ENCODE measurements at regions not wholly inside any gene's neighbourhood (a gene's known extent, or its start where the extent isn't known, plus 50 kb on each side); places are given as distances from the start of the nearest gene placed in this dataset.
"Not testable (repeated sequence)": the region's sequence is repeated elsewhere in the genome, so short reads cannot be mapped to it uniquely, and the experiment has no call there.

DNA sequence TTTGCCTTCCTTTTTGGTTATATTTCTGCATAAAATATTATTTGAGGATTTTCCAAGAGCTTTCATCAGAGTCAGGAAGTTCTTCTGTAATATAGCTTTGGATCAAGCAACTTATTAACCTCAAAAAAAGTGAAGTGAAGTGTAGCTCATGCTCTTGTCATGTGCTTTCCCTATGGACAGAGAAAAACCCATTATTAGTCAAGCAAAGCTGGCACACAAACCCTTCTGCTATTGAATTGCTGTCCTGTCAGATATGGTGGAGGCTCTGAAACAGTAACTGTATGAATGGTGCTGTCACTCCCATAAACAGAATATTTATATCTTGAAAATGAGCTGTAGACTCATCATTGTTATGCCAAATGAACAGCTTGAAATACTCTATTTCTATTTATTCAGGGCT lies 1533.3 kb downstream of the RPIA start:
- not testable (repeated sequence) for DNase-seq

DNA sequence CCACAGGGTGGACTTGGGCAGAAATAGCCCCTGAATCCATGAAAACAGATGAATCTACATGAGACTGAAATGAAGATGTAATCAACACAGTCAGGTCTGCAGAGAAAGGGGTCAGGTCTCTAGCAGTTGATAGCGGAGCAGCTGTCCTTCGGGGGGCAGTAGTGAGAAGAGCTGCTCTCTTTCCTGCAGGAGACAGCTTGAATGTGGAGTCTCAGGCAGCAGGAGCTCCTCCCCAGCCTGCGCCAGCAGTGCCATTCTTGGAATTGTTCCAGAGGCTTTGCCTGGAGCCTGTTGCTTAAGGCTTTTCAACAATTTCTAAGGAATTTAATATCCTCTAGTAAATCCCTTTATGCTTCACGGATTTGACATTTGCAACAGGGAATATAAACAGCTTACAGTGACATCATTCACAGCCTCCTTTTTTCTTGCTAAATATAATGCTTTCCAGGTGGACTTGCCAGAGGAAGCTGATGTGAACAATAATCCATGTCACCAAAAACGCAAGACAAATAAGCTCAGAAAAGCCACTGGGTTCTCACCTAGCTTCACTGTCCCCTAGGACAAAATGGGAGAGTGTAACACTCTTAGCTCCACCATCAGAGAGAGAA lies 1535.1 kb downstream of the RPIA start:
- DNase-seq: not testable (repeated sequence)

DNA sequence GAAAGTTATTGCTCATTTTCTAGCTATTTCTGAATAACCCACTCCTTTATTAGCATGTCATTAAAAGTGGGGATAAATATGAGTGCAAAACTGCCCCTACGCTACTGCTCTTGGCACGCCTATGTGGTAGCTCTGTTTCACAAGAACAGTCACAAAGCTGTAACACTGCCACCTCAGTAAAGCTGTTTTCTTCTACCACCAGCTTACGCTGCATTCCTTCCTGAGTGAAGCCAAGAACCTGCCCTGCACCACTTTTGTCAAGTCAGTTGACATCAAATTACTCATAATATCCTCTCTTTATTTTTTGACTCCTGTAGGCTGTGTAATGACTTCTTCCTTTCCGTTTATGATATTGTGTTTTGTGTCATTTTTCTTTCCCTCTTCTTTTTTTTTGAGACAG lies 1539.7 kb downstream of the RPIA start:
- not testable (repeated sequence) for DNase-seq

DNA sequence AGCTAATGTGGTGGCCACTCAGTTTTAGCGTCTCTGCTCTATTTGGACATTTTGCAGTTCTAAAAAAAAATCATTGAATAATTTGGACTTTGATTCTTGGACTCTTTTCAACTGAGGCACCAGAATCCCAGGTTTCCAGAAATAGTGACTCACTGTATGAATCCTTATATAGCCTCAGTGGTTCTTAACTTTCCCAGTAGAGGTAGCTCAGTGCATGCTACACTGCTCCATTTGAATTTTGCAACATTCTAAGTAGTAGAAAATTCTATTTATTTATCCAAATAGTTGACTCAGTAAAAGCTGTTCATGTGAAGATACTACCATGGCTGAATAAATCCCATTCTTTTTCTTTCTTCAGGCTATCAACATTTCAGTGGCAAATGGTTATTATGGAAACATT lies 1544.0 kb downstream of the RPIA start:
- DNase-seq: not testable (repeated sequence)

DNA sequence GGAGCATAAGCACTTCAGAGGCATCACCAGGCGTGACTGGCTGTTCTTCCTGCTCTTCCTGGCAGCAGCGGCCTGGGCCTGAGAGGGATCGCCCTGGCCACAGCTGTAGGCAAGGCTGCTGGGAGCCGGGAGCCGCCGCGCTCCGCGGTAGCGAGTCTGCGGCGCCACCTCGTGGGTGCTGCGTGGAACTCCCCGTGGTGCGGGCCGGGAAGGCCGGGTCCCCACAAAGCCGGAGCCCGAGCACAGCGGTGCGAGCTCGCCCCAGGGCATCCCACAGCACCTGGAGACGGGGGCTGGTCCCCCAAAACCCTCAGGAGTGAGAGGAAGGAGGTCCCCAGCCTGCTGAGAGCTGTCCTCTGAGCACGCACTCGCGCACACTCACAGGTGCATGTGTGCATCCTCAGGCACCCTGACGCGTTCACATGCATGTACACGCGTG lies 1546.5 kb downstream of the RPIA start:
- not testable (repeated sequence) for DNase-seq

DNA sequence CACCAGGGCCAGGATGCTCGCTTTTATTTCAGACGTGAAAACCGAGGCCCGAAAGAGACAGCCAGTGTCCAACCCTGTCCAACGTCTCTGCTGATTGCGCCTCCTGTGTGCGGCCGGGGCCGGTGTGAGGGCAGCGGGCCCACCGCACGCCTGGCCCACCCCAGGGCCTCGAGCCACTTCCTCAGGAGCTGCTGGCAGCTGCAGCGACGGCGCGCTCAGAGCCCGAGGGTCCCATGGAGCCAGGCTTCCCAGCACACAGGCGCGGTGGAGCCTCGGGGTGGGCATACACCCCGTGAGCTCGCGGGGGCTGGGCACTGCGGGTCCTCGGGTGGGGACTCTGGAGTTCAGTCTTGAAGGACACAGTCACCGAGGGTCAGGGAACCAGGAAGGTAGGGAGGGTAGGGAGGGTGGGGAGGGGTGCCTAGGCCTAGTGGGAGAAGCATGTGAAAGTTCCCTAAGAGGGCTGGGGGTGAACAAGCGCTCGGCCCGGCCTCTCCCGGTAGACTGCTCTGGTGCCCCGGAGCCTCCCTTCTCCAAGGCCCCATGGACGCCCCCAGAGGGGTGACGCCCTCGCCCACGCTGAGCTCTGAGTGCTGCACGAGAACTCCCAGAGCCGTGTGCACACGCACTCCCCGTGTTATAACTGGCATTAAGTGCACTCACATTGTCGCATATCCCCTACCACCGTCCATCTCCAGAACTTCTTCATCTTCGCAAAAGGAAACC lies 1547.2 kb downstream of the RPIA start:
- not testable (repeated sequence) for DNase-seq

DNA sequence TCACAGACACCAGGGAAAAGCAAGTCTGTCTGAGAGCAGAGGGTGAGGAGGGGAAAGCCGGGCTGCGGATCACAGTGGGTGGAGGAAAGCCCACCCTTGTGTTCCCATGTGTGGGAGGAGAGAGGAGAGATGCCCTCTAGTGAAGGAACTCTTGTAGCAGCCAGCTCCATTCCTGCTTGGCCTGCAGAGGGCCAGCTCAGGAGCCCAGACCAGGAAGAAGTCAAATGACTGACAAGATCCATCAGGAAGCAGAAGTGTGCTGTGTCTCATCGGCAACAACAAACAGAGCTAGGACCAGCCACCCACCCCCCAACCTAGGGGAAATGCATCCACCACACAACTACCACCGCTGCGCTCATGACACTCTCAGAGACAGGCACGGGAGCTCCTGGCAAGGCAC lies 1548.3 kb downstream of the RPIA start:
- not testable (repeated sequence) for DNase-seq

DNA sequence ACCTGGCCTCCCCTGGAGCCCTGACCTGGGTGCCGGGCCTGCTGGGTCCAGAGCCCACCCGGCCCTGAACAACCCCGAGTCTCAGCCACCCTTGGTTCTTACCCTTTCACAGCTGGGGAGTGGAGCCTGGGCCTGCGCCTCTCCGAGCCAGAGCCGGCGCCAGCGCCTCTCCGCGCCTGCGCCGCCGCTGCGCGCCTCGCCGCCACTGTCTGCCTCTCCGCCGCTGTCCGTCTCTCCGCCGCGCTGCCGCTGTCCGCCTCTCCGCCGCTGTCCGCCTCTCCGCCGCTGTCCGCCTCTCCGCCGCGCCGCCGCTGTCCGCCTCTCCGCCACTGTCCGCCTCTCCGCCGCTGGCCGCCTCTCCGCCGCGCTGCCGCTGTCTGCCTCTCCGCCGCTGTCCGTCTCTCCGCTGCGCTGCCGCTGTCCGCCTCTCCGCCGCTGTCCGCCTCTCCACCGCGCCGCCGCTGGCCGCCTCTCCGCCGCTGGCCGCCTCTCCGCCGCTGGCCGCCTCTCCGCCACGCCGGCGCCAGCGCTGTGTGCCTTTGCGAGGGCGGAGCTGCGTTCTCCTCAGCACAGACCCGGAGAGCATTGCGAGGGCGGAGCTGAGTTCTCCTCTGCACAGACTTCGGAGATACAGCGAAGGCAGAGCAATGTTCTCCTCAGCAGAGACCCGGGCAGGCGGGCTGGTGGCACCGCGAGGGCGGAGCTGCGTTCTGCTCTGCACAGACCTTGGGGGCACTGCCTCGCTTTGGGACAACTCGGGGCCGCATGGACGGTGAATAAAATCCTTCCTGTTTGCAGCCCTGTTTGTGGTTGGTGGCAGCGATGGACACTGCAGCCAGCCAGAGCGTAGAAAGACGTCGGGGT lies 1553.7 kb downstream of the RPIA start:
- DNase-seq: not testable (repeated sequence)

DNA sequence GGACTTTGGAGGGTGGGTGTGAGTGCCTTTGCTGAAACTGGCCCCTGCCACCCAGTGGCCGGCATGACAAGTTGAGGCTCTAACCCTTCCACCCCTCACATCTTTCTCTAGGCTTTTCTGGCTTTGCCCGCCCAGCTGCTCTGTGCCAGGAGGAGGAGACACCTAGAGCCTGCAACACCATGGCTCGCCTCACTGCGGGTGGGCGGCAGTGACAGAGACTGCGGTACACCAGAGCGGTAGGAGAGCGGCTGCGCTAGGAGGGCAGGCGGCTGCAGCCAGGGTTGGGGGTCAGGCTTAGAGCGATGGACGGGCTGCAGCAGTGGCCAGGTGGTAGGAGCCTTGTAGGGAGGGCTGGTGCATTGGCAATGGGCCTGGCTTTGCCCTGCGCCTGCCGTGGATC lies 1556.9 kb downstream of the RPIA start:
- DNase-seq: not testable (repeated sequence)

DNA sequence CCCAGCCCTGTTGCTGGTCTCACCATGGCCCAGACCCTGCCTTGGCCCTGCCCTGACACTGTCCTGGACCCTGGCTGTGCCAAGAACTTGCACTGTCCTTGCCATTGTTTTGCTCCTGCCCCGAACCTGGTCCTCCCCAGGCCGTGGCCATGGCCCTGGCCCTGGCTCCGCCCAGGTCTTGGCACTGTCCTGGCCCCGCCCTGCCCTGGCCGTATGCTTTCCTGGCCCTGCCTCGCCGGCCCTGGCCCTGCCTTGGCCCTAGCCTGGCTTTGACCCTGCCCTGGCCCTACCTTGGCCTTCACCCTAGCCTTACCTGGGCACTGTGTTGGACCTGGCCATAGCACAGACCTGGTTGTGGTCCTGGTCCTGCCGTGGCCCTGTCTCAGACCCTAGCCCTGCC lies 1558.9 kb downstream of the RPIA start:
- not testable (repeated sequence) for DNase-seq

DNA sequence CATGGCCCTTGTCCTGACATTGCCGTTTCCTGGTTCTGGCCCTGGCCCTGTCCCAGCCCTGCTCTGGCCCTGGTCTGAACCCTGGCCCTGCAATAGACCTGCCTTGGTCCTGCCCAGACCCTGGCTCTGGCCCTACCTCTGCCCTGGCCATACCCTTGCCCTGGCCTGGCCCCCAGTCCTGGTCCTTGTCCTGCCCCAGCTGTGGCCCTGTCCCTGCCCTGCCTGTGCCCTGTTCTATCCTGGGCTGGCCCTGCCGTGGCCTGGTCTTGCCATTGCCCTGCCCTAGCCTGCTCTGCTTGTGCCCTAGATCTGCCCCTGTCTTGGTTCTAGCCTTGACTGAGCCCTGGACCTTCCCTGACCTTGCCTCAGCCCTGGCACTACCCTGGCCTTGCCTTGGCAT lies 1560.1 kb downstream of the RPIA start:
- not testable (repeated sequence) for DNase-seq

DNA sequence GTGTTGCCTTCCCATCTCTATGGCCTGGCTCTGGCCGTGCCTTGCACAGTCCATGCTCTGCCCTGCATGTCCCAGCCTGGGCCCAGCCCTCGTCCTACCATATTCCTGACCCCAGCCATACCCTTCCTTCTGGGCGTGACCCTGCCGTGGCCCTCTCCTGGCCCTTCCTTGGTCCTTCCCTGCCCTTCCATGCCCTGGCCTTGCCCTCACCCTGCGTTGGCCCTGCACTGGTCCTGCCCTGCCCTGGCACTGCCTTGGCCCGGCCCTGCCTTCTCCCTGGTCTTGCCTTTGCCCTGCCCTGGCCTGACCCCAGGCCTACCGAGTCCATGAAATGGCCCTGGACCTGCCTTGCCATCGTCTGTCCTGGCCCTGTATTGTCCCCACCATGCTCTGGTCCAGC lies 1561.8 kb downstream of the RPIA start:
- DNase-seq: not testable (repeated sequence)

DNA sequence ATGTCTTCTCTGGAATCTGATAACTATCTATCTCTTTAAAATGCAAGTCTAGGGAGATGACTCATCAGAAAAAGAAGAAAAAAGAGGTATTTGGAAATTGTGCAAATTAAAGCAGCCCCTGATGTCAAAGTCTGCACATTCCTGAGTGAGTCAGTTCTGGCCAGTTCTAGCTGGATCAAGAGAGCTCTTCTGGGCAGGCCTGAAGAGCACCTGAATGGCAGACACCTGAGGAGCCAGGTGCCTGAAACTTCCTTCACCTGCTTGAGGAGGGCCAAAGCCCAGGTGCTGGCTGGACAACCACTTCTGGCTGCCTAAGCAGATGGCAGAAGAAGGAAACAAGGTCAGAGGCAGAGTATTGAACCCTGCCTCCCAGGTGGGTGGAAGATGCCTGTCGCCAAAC lies 1575.4 kb downstream of the RPIA start:
- DNase-seq: not testable (repeated sequence)

DNA sequence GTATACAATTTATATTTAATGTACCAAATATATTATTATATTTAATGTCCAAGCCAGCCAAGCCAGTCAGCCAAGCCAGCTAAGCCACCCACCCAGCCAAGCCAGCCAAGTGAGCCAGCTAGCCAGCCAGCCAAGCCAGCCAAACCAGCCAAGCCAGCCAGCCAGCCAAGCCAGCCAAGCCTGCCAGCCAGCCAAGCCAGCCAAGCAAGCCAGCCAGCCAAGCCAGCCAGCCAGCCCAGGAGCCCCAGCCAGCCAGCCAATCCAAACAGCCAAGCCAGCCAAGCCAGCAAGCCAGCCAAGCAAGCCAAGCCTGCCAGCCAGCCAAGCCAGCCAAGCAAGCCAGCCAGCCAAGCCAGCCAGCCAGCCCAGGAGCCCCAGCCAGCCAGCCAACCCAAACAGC lies 1596.3 kb downstream of the RPIA start:
- DNase-seq: not testable (repeated sequence)

DNA sequence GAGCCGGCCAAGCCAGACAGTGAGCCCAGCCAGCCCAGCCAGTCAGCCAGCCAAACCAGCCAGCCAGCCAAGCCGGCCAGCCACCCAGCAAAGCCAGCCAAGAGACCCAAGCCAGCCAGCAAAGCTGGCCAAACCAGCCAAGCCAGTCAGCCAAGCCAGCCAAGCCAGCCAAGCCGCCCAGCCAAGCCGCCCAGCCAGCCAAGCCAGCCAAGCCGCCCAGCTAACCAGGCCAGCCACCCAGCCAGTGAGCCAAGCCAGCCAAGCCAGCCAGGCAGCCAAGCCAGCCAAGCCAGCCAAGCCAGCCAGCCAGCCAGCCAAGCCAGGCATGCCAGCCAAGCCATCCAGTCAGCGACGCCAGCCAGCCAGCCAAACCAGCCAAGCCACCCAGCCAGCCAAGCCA lies 1596.9 kb downstream of the RPIA start:
- DNase-seq: not testable (repeated sequence)

DNA sequence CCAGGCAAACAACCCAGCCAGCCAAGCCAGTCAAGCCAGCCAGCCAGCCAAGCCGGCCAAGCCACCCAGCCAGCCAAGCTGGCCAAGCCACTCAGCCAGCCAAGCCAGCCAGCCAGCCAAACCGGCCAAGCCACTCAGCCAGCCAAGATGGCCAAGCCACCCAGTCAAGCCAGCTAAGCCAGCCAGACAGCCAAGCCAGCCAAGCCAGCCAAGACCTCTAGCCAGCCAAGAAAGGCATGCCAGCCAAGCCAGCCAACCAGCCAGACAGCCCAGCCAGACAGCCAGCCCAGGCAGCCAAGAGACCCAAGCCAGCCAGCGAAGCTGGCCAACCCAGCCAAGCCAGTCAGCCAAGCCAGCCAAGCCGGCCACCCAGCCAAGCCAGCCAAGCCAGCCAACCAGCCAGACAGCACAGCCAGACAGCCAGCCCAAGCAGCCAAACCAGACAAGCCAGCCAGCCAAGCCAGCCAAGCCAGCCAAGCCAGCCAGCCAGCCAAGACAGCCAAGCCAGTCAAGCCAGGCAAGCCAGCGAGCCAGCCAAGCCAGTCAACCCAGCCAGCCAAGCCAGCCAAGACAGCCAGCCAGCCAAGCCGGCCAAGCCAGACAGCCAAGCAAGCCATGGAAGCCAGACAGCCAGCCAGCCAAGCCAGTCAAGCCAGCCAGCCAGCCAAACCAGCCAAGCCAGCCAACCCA lies 1598.0 kb downstream of the RPIA start:
- not testable (repeated sequence) for DNase-seq

DNA sequence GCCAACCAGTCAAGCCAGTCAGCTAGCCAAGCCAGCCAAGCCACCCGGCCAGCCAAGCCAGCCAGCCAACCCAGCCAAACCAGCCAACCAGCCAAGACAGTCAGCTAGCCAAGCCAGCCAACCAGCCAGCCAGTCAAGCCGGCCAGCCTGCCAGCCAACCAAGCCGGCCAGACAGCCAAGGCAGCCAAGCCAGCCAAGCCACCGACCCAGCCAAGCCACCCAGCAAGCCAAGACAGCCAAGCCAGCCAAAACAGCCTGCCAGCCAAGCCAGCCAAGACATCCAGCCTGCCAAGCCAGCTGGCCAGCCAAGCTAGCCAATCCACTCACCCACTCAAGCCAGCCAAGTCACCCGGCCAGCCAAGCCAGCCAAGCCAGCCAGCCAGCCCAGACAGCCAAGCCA lies 1599.2 kb downstream of the RPIA start:
- not testable (repeated sequence) for DNase-seq

DNA sequence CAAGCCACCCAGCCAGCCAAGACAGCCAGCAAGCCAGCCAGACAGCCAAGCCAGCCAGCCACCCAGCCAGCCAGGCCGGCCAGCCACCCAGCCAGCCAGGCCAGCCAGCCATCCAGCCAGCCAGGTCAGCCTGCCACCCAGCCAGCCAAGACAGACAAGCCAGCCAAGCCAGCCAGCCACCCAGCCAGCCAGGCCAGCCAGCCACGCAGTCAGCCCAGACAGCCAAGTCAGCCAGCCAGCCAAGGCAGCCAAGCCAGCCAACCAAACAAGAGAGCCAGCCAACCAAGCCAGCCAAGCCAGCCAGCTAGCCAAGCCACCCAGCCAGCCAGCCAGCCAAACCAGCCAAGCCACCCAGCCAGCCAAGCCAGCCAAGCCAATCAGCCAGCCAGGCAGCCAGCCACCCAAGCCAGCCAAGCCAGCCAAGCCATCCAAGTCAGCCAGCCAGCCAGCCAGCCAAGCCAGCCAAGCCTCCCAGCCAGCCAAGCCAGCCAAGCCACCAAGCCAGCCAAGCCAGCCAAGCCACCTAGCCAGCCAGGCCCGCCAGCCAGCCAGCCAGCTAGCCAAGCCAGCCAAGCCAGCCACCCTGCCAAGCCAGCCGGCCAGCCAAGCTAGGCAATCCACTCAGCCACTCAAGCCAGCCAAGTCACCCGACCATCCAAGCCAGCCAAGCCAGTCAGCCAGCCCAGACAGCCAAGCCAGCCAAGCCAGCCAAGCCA lies 1599.9 kb downstream of the RPIA start:
- DNase-seq: not testable (repeated sequence)

DNA sequence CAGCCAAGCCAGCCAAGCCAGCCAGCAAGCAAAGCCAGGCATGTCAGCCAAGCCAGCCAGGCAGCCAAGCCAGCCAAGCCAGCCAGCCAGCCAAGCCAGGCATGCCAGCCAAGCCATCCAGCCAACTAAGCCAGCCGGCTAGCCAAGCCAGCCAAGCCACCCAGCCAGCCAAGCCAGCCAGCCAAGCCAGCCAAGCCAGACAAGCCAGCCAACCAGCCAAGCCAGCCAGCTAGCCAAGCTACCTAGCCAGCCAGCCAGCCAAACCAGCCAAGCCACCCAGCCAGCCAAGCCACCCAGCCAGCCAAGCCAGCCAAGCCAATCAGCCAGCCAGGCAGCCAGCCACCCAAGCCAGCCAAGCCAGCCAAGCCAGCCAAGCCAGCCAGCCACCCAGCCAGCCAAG lies 1600.5 kb downstream of the RPIA start:
- not testable (repeated sequence) for DNase-seq

DNA sequence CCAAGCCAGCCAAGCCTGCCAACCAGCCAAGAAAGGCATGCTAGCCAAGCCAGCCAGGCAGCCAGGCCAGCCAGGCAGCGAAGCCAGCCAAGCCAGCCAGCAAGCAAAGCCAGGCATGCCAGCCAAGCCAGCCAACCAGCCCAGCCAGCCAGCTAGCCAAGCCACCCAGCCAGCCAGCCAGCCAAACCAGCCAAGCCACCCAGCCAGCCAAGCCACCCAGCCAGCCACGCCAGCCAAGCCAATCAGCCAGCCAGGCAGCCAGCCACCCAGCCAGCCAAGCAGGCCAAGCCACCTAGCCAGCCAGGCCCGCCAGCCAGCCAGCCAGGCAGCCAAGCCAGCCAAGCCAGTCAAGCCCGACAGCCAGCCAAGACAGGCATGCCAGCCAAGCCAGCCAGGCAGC lies 1601.0 kb downstream of the RPIA start:
- DNase-seq: not testable (repeated sequence)

DNA sequence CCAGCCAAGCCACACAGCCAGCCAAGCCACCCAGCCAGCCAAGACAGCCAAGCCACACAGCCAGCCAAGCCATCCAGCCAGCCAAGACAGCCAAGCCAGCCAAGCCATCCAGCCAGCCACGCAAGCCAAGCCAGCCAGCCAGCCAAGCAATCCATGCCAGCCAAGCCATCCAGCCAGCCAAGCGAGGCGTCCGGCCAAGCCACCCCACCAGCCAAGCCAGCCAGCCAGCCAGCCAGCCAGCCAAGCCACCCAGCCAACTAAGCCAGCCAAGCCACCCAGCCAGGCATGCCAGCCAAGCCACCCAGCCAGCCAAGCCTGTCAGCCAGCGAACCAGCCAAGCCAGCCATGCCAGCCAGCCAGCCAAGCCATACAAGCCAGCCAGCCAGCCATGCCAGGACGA lies 1601.8 kb downstream of the RPIA start:
- DNase-seq: not testable (repeated sequence)

Data from renal pelvis (tissue), 1 donor.